ENCODE measurements at regions not wholly inside any gene's neighbourhood (a gene's known extent, or its start where the extent isn't known, plus 50 kb on each side); places are given as distances from the start of the nearest gene placed in this dataset.

DNA sequence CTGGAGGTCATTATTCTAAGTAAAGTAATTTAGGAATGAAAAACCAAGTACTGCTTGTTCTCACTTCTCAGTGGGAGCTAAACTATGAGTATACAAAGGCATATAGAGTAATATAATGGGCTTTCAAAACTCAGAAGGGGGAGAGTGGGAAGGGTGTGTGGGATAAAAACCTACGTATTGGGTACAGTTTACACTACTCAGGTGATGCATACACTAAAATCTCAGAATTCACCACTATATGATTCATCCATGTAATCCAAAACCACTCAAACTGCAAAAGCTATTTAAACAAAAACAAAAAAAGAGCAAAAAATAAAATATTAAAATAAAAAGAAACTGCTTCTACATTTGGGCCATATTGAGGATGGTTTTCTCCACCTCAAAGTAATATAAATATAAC is 623.3 kb downstream of the NSUN3 start:
- Histone ChIP-seq H3K36me3 (replicated peaks in 1 of 2; ENCODE audit: control insufficient read depth in 1 of 2, insufficient read depth in 2 of 2, low read length in 2 of 2) (no peaks in the 10 kb centered on the region), H3K27me3 (ENCODE audit: control insufficient read depth in 2 of 2, insufficient read depth in 2 of 2, low read length in 2 of 2) (no peaks in the 10 kb centered on the region), H3K4me1 (ENCODE audit: control insufficient read depth in 1 of 2, insufficient read depth in 2 of 2, low read length in 2 of 2) (no peaks in the 10 kb centered on the region), H2AFZ (ENCODE audit: insufficient read depth, low read depth, low read length, poor library complexity, severe bottlenecking) (no peak overlapping the region), H3K4me3 (replicated peaks in 1 of 3; ENCODE audit: low read depth in 2 of 3, low read length in 3 of 3) (no peak overlapping the region), H3K9me3 (replicated peaks in 1 of 2; ENCODE audit: control insufficient read depth in 1 of 2, insufficient read depth in 1 of 2, low read length in 2 of 2) (no peaks in the 10 kb centered on the region), H3K79me2 (ENCODE audit: insufficient read depth, low read length) (no peaks in the 10 kb centered on the region), H3K4me2 (replicated peaks; ENCODE audit: extremely low read depth, low read length, poor library complexity, severe bottlenecking) (no peak overlapping the region), H3K9ac (ENCODE audit: insufficient read depth, low read length, poor library complexity, severe bottlenecking) (no peak overlapping the region), H4K20me1 (ENCODE audit: insufficient read depth, low read length) (no peaks in the 10 kb centered on the region), H3K27ac (ENCODE audit: low read depth in 1 of 2, low read length in 2 of 2) (no peak overlapping the region)
- H3K27ac Mint-ChIP-seq = peak overlapping the region in 1 of 7 donors; percentile 61
- H3K9me3 Mint-ChIP-seq = peaks cover 0 to 7% (median 0%) of the 10 kb centered on the region in 7 donors
- TF ChIP-seq, protein P1, sequence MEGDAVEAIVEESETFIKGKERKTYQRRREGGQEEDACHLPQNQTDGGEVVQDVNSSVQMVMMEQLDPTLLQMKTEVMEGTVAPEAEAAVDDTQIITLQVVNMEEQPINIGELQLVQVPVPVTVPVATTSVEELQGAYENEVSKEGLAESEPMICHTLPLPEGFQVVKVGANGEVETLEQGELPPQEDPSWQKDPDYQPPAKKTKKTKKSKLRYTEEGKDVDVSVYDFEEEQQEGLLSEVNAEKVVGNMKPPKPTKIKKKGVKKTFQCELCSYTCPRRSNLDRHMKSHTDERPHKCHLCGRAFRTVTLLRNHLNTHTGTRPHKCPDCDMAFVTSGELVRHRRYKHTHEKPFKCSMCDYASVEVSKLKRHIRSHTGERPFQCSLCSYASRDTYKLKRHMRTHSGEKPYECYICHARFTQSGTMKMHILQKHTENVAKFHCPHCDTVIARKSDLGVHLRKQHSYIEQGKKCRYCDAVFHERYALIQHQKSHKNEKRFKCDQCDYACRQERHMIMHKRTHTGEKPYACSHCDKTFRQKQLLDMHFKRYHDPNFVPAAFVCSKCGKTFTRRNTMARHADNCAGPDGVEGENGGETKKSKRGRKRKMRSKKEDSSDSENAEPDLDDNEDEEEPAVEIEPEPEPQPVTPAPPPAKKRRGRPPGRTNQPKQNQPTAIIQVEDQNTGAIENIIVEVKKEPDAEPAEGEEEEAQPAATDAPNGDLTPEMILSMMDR (IDR thresholded peaks at IDR 0.05) = no peak
- H3K4me3 Mint-ChIP-seq = no peak overlapping the region
- no peaks in the 10 kb centered on the region for H3K27me3 Mint-ChIP-seq (ENCODE audit: low read depth in 3 of 3)
- intact Hi-C loops (cut with micrococcal nuclease) = no loop called here
- no peak for DNase-seq
- H3K36me3 Mint-ChIP-seq = no peaks in the 10 kb centered on the region
- no peaks in the 10 kb centered on the region for H3K4me1 Mint-ChIP-seq
- whole genome bisulfite sequencing (ENCODE audit: insufficient coverage) = no CpG with 5 or more reads among the region's 1 CpG

DNA sequence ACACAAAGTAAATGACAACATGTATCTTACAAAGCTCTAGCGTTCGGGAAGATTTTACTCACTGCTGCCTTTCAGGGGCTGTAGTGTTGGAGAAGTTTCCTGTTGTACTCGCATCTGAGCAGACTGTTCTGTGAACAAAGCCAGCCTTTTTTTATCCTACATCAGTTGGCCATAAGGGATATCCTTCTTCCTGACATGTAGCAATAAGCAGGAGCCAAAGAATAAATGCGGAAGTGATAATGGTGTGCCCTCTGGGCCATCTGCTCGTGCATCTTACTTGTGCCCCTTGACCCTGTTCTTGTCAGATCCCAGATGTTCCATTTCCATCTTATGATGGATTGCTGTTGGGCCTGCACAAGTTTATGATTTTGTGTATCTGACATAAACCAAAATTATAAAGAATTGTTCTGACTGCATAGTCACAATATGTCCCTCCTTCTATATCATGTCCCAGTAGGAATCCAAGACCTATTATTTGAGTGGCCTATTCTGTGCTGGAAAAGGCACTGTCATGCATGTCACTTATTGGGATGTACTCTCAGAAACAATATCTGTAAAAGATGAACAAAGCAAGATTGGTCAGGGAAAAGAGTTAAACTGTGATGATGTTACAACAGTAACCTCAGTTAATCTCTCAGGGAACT is 631.3 kb downstream of the NSUN3 start:
- H3K4me1 Mint-ChIP-seq = no peaks in the 10 kb centered on the region
- no peak overlapping the region for H3K27ac Mint-ChIP-seq
- DNase-seq = no peak
- H3K27me3 Mint-ChIP-seq (ENCODE audit: low read depth in 3 of 3) = no peaks in the 10 kb centered on the region
- Histone ChIP-seq H3K79me2 (ENCODE audit: insufficient read depth, low read length) (no peaks in the 10 kb centered on the region), H3K4me2 (replicated peaks; ENCODE audit: extremely low read depth, low read length, poor library complexity, severe bottlenecking) (no peak overlapping the region), H3K9me3 (replicated peaks in 1 of 2; ENCODE audit: control insufficient read depth in 1 of 2, insufficient read depth in 1 of 2, low read length in 2 of 2) (no peaks in the 10 kb centered on the region), H3K9ac (ENCODE audit: insufficient read depth, low read length, poor library complexity, severe bottlenecking) (no peak overlapping the region), H3K27me3 (ENCODE audit: control insufficient read depth in 2 of 2, insufficient read depth in 2 of 2, low read length in 2 of 2) (no peaks in the 10 kb centered on the region), H3K4me1 (ENCODE audit: control insufficient read depth in 1 of 2, insufficient read depth in 2 of 2, low read length in 2 of 2) (no peaks in the 10 kb centered on the region), H3K27ac (ENCODE audit: low read depth in 1 of 2, low read length in 2 of 2) (no peak overlapping the region), H2AFZ (ENCODE audit: insufficient read depth, low read depth, low read length, poor library complexity, severe bottlenecking) (no peak overlapping the region), H3K36me3 (replicated peaks in 1 of 2; ENCODE audit: control insufficient read depth in 1 of 2, insufficient read depth in 2 of 2, low read length in 2 of 2) (no peaks in the 10 kb centered on the region), H4K20me1 (ENCODE audit: insufficient read depth, low read length) (no peaks in the 10 kb centered on the region), H3K4me3 (replicated peaks in 1 of 3; ENCODE audit: low read depth in 2 of 3, low read length in 3 of 3) (no peak overlapping the region)
- peaks cover 0 to 4% (median 0%) of the 10 kb centered on the region in 7 donors for H3K9me3 Mint-ChIP-seq
- H3K36me3 Mint-ChIP-seq = no peaks in the 10 kb centered on the region
- WGBS (ENCODE audit: insufficient coverage) = 62% methylated on average over 2 of the region's 5 CpGs
- H3K4me3 Mint-ChIP-seq = no peak overlapping the region
- TF ChIP-seq, protein P1 (IDR thresholded peaks at IDR 0.05) = no peak
- intact Hi-C loops (cut with micrococcal nuclease) = no loop called here

All from CD14-positive monocyte (primary cell).